Epithelial cell of esophagus (primary cell): ENCODE measurements at regions not wholly inside any gene's neighbourhood (a gene's known extent, or its start where the extent isn't known, plus 50 kb on each side); places are given as distances from the start of the nearest gene placed in this dataset.

ENCODE experiments used
- DNase-seq: peaks from one replicate; pipeline ENCODE4 v3.0.0; 2010; ENCODE audit warnings: low read depth
- H3K4me3 ChIP-seq: 2 replicates; pipeline ENCODE4 v1.5.1; 2011; ENCODE audit warnings: mild to moderate bottlenecking, low read length, control low read depth
- CTCF ChIP-seq: IDR thresholded peaks from 2 replicates; pipeline ENCODE4 v1.5.1; 2011; ENCODE audit warnings: low read depth, mild to moderate bottlenecking, low read length, control low read depth, inconsistent platforms; ENCODE audit not compliant: insufficient read depth; ENCODE audit errors: missing control alignments

- no peak for TF ChIP-seq CTCF
- no peak overlapping the region for H3K4me3 ChIP-seq
- DNase-seq: no peak
Observed at GRCh38 chr2:8534729-8535468, 147.0 kb upstream of the ID2 start.

DNA sequence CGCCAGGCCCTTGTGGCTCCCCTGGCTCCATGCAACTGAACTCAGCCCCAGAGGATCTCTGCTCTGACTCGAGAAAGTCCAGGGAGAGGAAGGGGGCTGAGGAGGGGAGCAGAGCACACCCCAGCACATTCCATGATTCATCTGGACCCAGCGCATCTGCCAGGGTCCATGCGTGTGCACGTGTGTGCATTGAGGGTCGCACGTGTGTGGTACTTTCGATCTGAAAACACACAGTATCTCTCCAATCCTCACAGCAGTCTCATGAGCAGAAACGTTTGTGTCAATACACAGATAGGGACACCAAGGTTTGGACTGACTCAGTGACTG, 146.4 kb upstream of the ID2 start:
- no peak for DNase-seq
- no peak for TF ChIP-seq CTCF
- no peak overlapping the region for H3K4me3 ChIP-seq

DNA sequence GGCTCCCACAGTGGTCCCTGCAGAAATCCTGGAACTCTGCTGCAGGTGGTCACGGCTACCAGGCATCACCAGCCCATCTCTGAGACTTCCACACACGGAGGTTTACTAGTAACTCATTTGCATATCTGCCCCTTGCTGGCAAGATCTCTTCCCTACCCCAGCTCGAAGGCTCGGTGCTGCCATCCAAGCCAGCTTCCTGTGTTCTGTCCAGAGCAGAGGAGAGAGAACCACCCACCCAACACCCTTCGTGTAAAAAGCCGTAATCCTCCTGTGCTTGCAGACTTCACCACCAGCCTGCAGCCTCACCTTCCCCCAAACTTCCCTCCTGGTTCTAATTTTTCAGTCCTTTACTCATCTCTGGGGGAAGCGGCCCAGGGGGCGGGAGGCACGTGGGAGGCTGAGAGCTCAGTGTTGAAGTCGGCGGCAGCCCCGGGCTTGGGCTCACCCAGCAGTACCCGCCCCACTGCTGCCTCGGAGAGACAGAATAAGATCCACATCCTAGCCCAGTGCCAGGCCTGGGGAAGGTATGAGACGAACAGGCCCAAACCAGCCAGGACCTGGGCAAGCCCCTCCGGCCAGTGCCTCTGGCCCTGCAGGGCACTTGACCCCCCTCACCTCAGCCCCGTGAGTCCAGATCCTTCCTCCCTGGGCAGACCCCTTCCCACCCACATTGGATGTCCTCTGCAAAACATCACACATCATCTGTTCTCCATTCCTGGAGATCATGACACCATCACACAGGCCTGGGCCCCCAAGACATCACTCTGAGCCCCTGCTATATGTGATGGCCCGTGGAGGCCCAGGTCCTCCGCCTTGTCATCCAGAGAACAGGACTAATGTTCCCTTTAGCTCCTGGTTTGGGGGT, 145.8 kb upstream of the ID2 start:
- no peak for DNase-seq
- no peak overlapping the region for H3K4me3 ChIP-seq
- TF ChIP-seq CTCF: no peak

- no peak for DNase-seq
- TF ChIP-seq CTCF: no peak
- no peak overlapping the region for H3K4me3 ChIP-seq
Observed at GRCh38 chr2:8536686-8537561, 144.9 kb upstream of the ID2 start.

- no peak overlapping the region for H3K4me3 ChIP-seq
- no peak for TF ChIP-seq CTCF
- DNase-seq: no peak
Observed at GRCh38 chr2:8537562-8538155, 144.2 kb upstream of the ID2 start.

GRCh38 chr2:8538531-8538930, 143.3 kb upstream of the ID2 start:
- H3K4me3 ChIP-seq: no peak overlapping the region

More at GRCh38 chr2:8538531-8538930, 143.3 kb upstream of the ID2 start:
- no peak for TF ChIP-seq CTCF
- no peak for DNase-seq
